AG09309 (cell line): ENCODE measurements at regions not wholly inside any gene's neighbourhood (a gene's known extent, or its start where the extent isn't known, plus 50 kb on each side); places are given as distances from the start of the nearest gene placed in this dataset.

Source experiments
- DNase-seq: peaks from one replicate; pipeline ENCODE4 v3.0.0-alpha.2; 2010; ENCODE audit warnings: low read depth
- H3K4me3 ChIP-seq: 2 replicates; pipeline ENCODE4 v1.5.1; 2011; ENCODE audit warnings: mild to moderate bottlenecking, low read depth, low read length, moderate library complexity; ENCODE audit not compliant: control insufficient read depth
- CTCF ChIP-seq: IDR thresholded peaks from 2 replicates; pipeline ENCODE4 v1.5.1; 2011; ENCODE audit warnings: mild to moderate bottlenecking, low read depth, low read length, inconsistent platforms; ENCODE audit not compliant: insufficient read depth, control insufficient read depth; ENCODE audit errors: missing control alignments

GRCh38 chr1:162983671-162984425 lies 85.3 kb upstream of the RGS4 start:
- DNase-seq: no peak
- H3K4me3 ChIP-seq: no peak overlapping the region
- TF ChIP-seq CTCF: no peak

DNA sequence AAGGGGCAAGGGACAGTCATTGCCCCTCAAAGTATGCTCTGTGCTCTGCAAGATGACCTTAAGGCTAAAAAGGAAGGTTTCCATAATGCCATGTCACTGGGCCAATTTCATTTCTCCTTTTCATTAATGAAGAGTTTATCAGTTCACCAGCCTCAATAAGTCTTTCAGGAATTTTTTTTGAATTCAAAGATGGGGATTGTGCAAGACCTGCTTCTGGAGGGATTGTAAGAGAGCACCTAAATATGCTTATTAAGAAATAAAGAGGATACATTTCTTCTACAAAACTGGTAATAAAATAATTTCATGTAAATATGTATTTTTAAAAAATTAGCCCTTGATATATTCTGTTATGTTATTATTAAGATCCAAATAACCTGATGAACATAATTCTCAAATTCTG lies 86.8 kb upstream of the RGS4 start:
- TF ChIP-seq CTCF: no peak
- no peak overlapping the region for H3K4me3 ChIP-seq
- no peak for DNase-seq

DNA sequence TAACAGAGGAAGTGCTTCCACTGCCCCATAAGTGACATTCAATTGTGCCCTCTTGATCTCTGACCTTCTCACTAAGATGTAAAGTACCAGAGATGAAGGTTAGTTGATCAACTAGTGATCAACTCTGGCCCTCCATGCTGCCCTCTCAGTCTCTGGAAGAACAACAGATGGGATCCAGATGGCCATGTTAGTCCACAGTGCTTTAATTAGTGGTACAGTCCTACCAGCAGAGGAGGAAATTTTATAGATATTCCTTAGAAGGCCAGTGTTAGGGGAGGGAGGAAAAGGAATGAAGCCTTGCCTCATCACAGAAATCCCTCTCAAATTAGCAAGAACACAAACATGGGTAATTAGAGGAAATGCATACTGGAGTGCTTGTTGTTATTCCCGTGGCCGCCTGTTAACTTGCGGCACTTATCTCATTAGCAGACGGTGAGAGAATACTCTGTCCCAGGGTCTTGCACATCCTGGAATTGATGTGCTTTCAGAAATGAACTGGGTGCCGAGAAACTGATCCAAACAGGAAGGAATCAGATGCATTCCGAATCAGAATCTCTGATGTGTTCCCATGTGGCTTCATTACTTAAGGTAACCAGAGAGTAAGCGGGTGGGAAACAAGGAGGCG lies 91.1 kb upstream of the RGS4 start:
- H3K4me3 ChIP-seq: no peak overlapping the region
- DNase-seq: no peak
- no peak for TF ChIP-seq CTCF

- H3K4me3 ChIP-seq: no peak overlapping the region
- no peak for TF ChIP-seq CTCF
- DNase-seq: no peak
Observed at GRCh38 chr1:162976628-162977027, 92.5 kb upstream of the RGS4 start.

DNA sequence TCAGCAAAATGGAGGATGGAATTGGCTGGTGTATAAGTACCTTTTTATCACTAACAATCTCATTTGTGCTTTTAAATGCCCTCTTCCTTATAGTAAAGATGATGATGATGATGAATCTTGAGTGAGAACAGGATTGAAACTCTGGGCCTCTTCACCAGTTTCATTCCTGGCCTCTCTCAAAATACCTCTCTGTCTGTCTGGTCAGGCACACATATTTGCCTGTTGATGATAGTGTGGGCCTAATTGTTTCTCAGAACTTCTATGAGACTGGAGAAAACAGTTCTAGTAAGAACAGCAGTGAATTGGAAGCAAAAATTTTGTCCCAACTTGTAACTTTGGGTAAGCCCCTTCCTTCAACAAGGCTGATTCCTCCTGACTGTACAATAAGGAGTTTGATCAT lies 94.4 kb upstream of the RGS4 start:
- TF ChIP-seq CTCF: no peak
- no peak for DNase-seq
- H3K4me3 ChIP-seq: no peak overlapping the region

DNA sequence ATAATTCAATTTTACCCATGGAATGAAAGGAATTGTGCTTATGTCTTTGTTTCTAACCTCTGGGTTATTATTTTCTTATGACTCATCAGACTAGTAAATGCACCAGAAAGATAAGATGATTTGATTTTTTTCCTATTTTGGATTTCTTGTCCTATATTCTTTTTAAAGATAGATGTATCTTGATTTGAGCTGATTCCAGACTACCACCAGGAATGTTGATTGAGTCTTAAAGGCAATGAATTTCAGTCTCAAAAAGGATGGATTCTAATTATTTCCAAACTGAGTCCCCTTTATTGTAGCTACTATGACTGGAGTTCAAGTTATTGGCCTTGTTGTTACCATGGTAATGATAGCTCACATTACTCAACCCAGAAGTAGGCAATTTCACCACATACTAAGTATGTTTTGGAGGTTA lies 95.8 kb upstream of the RGS4 start:
- H3K4me3 ChIP-seq: no peak overlapping the region
- no peak for TF ChIP-seq CTCF
- DNase-seq: peak; percentile 90
